GM18858 (cell line): ENCODE measurements at regions not wholly inside any gene's neighbourhood (a gene's known extent, or its start where the extent isn't known, plus 50 kb on each side); places are given as distances from the start of the nearest gene placed in this dataset.

ENCODE experiments used
- ATAC-seq: cut with Tn5 transposase; IDR thresholded peaks from one replicate; pipeline ENCODE4 v1.9.1; 2021; ENCODE audit not compliant: unreplicated experiment

GRCh38 chr2:161097157-161097556 lies 63.1 kb upstream of the TANK start:
- no peak for ATAC-seq

- no peak for ATAC-seq
Measured at GRCh38 chr2:161100211-161100895, 59.9 kb upstream of the TANK start.

- no peak for ATAC-seq
Measured at GRCh38 chr2:161101406-161101805, 58.8 kb upstream of the TANK start.

GRCh38 chr2:161102770-161103450 lies 57.3 kb upstream of the TANK start:
- ATAC-seq = no peak

GRCh38 chr2:161103451-161103831 lies 56.8 kb upstream of the TANK start:
- ATAC-seq = no peak

GRCh38 chr2:161104054-161104553 lies 56.1 kb upstream of the TANK start:
- ATAC-seq = peak; percentile 92

- no peak for ATAC-seq
Measured at GRCh38 chr2:161107265-161107664, 53.0 kb upstream of the TANK start.
